GM12873 (cell line): ENCODE measurements at regions not wholly inside any gene's neighbourhood (a gene's known extent, or its start where the extent isn't known, plus 50 kb on each side); places are given as distances from the start of the nearest gene placed in this dataset.

Experiments
- CTCF ChIP-seq: IDR thresholded peaks from 2 replicates; pipeline ENCODE4 v1.5.1; 2012; ENCODE audit warnings: low read depth, mild to moderate bottlenecking, moderate library complexity, low read length, control low read depth; ENCODE audit not compliant: insufficient read depth; ENCODE audit errors: missing control alignments

GRCh38 chr5:54756796-54757402, 228.5 kb downstream of the ESM1 start:
- no peak for TF ChIP-seq CTCF

- TF ChIP-seq CTCF, result no peak
Observed at GRCh38 chr5:54756301-54756700, 229.1 kb downstream of the ESM1 start.

GRCh38 chr5:54754878-54755277, 230.5 kb downstream of the ESM1 start:
- no peak for TF ChIP-seq CTCF

GRCh38 chr5:54754420-54754819, 231.0 kb downstream of the ESM1 start:
- no peak for TF ChIP-seq CTCF

- no peak for TF ChIP-seq CTCF
Observed at GRCh38 chr5:54753753-54754152, 231.6 kb downstream of the ESM1 start.

GRCh38 chr5:54753034-54753433, 232.4 kb downstream of the ESM1 start:
- no peak for TF ChIP-seq CTCF

GRCh38 chr5:54748527-54748926, 231.0 kb downstream of the SNX18 start:
- TF ChIP-seq CTCF, result no peak
